ENCODE measurements at regions not wholly inside any gene's neighbourhood (a gene's known extent, or its start where the extent isn't known, plus 50 kb on each side); places are given as distances from the start of the nearest gene placed in this dataset.

- WGBS (ENCODE audit: insufficient coverage), result 81% methylated on average over 9 of the region's 10 CpGs
- no peak overlapping the region for H3K4me3 Mint-ChIP-seq
- H3K9me3 Mint-ChIP-seq, result no peaks in the 10 kb centered on the region
- Histone ChIP-seq H3K4me1 (ENCODE audit: control insufficient read depth, insufficient read depth, low read length) (no peaks in the 10 kb centered on the region), H3K27ac (ENCODE audit: low read length) (no peak overlapping the region), H3K9me3 (ENCODE audit: control insufficient read depth, insufficient read depth, low read length) (no peaks in the 10 kb centered on the region), H3K27me3 (ENCODE audit: control insufficient read depth, insufficient read depth, low read length) (no peaks in the 10 kb centered on the region), H3K4me3 (ENCODE audit: low read length) (no peak overlapping the region), H3K36me3 (ENCODE audit: control insufficient read depth, insufficient read depth, low read length) (no peaks in the 10 kb centered on the region)
- H3K27ac Mint-ChIP-seq, result no peak overlapping the region
- intact Hi-C loops (cut with micrococcal nuclease), result no loop called here
- no peaks in the 10 kb centered on the region for H3K27me3 Mint-ChIP-seq (ENCODE audit: low read depth in 2 of 2)
- DNase-seq (no peak), ATAC-seq (no peak)
- no peaks in the 10 kb centered on the region for H3K36me3 Mint-ChIP-seq
- no peak for TF ChIP-seq CTCF (IDR thresholded peaks at IDR 0.05)
- no peaks in the 10 kb centered on the region for H3K4me1 Mint-ChIP-seq
Observed at GRCh38 chr16:11473728-11474127, 113.0 kb downstream of the LITAF start.

- intact Hi-C loops (cut with micrococcal nuclease), result no loop called here
- no peaks in the 10 kb centered on the region for H3K9me3 ChIP-seq (ENCODE audit: control insufficient read depth, insufficient read depth, low read length)
- H3K27ac ChIP-seq (ENCODE audit: low read length), result no peak overlapping the region
- ATAC-seq, result no peak
- Mint-ChIP-seq H3K27ac (no peak overlapping the region), H3K36me3 (no peaks in the 10 kb centered on the region), H3K9me3 (no peaks in the 10 kb centered on the region), H3K4me3 (no peak overlapping the region), H3K27me3 (ENCODE audit: low read depth in 2 of 2) (no peaks in the 10 kb centered on the region), H3K4me1 (no peaks in the 10 kb centered on the region)
- DNase-seq, result no peak
- WGBS (ENCODE audit: insufficient coverage), result 83% methylated on average over 8 of the region's 8 CpGs
- H3K4me1 ChIP-seq (ENCODE audit: control insufficient read depth, insufficient read depth, low read length), result no peaks in the 10 kb centered on the region
- no peaks in the 10 kb centered on the region for H3K36me3 ChIP-seq (ENCODE audit: control insufficient read depth, insufficient read depth, low read length)
- no peak for TF ChIP-seq CTCF (IDR thresholded peaks at IDR 0.05)
- H3K4me3 ChIP-seq (ENCODE audit: low read length), result no peak overlapping the region
- H3K27me3 ChIP-seq (ENCODE audit: control insufficient read depth, insufficient read depth, low read length), result no peaks in the 10 kb centered on the region
Observed at GRCh38 chr16:11474617-11475291, 112.0 kb downstream of the LITAF start.

GRCh38 chr16:11475896-11476630 is 110.7 kb downstream of the LITAF start:
- Mint-ChIP-seq H3K4me3 (no peak overlapping the region), H3K36me3 (no peaks in the 10 kb centered on the region), H3K4me1 (no peaks in the 10 kb centered on the region), H3K27ac (no peak overlapping the region), H3K9me3 (no peaks in the 10 kb centered on the region), H3K27me3 (ENCODE audit: low read depth in 2 of 2) (no peaks in the 10 kb centered on the region)
- 77% methylated on average over 8 of the region's 8 CpGs for WGBS (ENCODE audit: insufficient coverage)
- Histone ChIP-seq H3K4me1 (ENCODE audit: control insufficient read depth, insufficient read depth, low read length) (no peaks in the 10 kb centered on the region), H3K27me3 (ENCODE audit: control insufficient read depth, insufficient read depth, low read length) (no peaks in the 10 kb centered on the region), H3K27ac (ENCODE audit: low read length) (no peak overlapping the region), H3K4me3 (ENCODE audit: low read length) (no peak overlapping the region), H3K36me3 (ENCODE audit: control insufficient read depth, insufficient read depth, low read length) (no peaks in the 10 kb centered on the region), H3K9me3 (ENCODE audit: control insufficient read depth, insufficient read depth, low read length) (no peaks in the 10 kb centered on the region)
- no peak for ATAC-seq
- no peak for TF ChIP-seq CTCF (IDR thresholded peaks at IDR 0.05)
- intact Hi-C loops (cut with micrococcal nuclease), result no loop called here
- DNase-seq, result no peak

Data from natural killer cell (primary cell).